ENCODE measurements at regions not wholly inside any gene's neighbourhood (a gene's known extent, or its start where the extent isn't known, plus 50 kb on each side); places are given as distances from the start of the nearest gene placed in this dataset.
"Not testable (repeated sequence)": the region's sequence is repeated elsewhere in the genome, so short reads cannot be mapped to it uniquely, and the experiment has no call there.

GRCh38 chr4:84238247-84239090, 260.6 kb downstream of the NKX6-1 start:
- ATAC-seq (no peak), DNase-seq (ENCODE audit: missing footprints) (no peak)
- intact Hi-C loops (cut with DNase I), result no loop called here

- no peak for DNase-seq (ENCODE audit: missing footprints)
- intact Hi-C loops (cut with DNase I), result no loop called here
- no peak for ATAC-seq
Measured at GRCh38 chr4:84237008-84237407, 262.1 kb downstream of the NKX6-1 start.

- intact Hi-C loops (cut with DNase I), result no loop called here
- DNase-seq (ENCODE audit: missing footprints) (no peak), ATAC-seq (no peak)
Measured at GRCh38 chr4:84235126-84235944, 263.8 kb downstream of the NKX6-1 start.

GRCh38 chr4:84232309-84233095, 266.6 kb downstream of the NKX6-1 start:
- DNase-seq (ENCODE audit: missing footprints), result no peak
- intact Hi-C loops (cut with DNase I), result no loop called here
- no peak for ATAC-seq

- intact Hi-C loops (cut with DNase I), result no loop called here
- DNase-seq (ENCODE audit: missing footprints), result no peak
- ATAC-seq, result no peak
Measured at GRCh38 chr4:84231539-84232055, 267.5 kb downstream of the NKX6-1 start.

- ATAC-seq (no peak), DNase-seq (ENCODE audit: missing footprints) (no peak)
- intact Hi-C loops (cut with DNase I), result no loop called here
Measured at GRCh38 chr4:84224522-84224921, 274.6 kb downstream of the NKX6-1 start.

GRCh38 chr4:84221704-84222103, 277.4 kb downstream of the NKX6-1 start:
- DNase-seq (ENCODE audit: missing footprints) (no peak), ATAC-seq (no peak)
- intact Hi-C loops (cut with DNase I), result no loop called here

- intact Hi-C loops (cut with DNase I), result no loop called here
- DNase-seq (ENCODE audit: missing footprints), result no peak
- no peak for ATAC-seq
Measured at GRCh38 chr4:84220990-84221389, 278.1 kb downstream of the NKX6-1 start.

GRCh38 chr4:84219656-84220055, 279.4 kb downstream of the NKX6-1 start:
- intact Hi-C loops (cut with DNase I), result no loop called here
- ATAC-seq (no peak), DNase-seq (ENCODE audit: missing footprints) (no peak)

GRCh38 chr4:84218031-84218430, 281.1 kb downstream of the NKX6-1 start:
- no peak for DNase-seq (ENCODE audit: missing footprints)
- ATAC-seq, result no peak
- intact Hi-C loops (cut with DNase I), result no loop called here

GRCh38 chr4:84215217-84215616, 283.9 kb downstream of the NKX6-1 start:
- intact Hi-C loops (cut with DNase I), result no loop called here
- ATAC-seq (no peak), DNase-seq (ENCODE audit: missing footprints) (no peak)

GRCh38 chr4:84206226-84206625, 292.9 kb downstream of the NKX6-1 start:
- DNase-seq (ENCODE audit: missing footprints); intact Hi-C loops (cut with DNase I); ATAC-seq: not testable (repeated sequence)

GRCh38 chr4:84189144-84189543, 309.9 kb downstream of the NKX6-1 start:
- ATAC-seq (no peak), DNase-seq (ENCODE audit: missing footprints) (no peak)
- intact Hi-C loops (cut with DNase I), result no loop called here

GRCh38 chr4:84179409-84179808, 319.7 kb downstream of the NKX6-1 start:
- ATAC-seq (no peak), DNase-seq (ENCODE audit: missing footprints) (no peak)
- intact Hi-C loops (cut with DNase I), result no loop called here

- DNase-seq (ENCODE audit: missing footprints), result no peak
- no peak for ATAC-seq
- intact Hi-C loops (cut with DNase I), result no loop called here
Measured at GRCh38 chr4:84177831-84178542, 321.1 kb downstream of the NKX6-1 start.

GRCh38 chr4:84176016-84176415, 323.1 kb downstream of the NKX6-1 start:
- DNase-seq (ENCODE audit: missing footprints) (no peak), ATAC-seq (no peak)
- intact Hi-C loops (cut with DNase I), result no loop called here

GRCh38 chr4:84171871-84172270, 327.2 kb downstream of the NKX6-1 start:
- intact Hi-C loops (cut with DNase I), result no loop called here
- no peak for DNase-seq (ENCODE audit: missing footprints)
- ATAC-seq, result no peak

GRCh38 chr4:84167564-84167963, 331.5 kb downstream of the NKX6-1 start:
- intact Hi-C loops (cut with DNase I), result no loop called here
- DNase-seq (ENCODE audit: missing footprints) (no peak), ATAC-seq (no peak)

GRCh38 chr4:84167093-84167492, 332.0 kb downstream of the NKX6-1 start:
- ATAC-seq (no peak), DNase-seq (ENCODE audit: missing footprints) (no peak)
- intact Hi-C loops (cut with DNase I), result no loop called here
